Motor neuron (in vitro differentiated cells): ENCODE measurements at regions not wholly inside any gene's neighbourhood (a gene's known extent, or its start where the extent isn't known, plus 50 kb on each side); places are given as distances from the start of the nearest gene placed in this dataset.
A peak's percentile ranks its signal among the peaks of the same experiment; 100 is the strongest.

ENCODE experiments used
- ATAC-seq, 8 experiments: fragments of 200-7000 bp; cut with Tn5 transposase; replicated peaks in 6 of 8; 2 replicates each; pipeline ENCODE4 v1.8.0; 2021; ENCODE audit warnings: mild to moderate bottlenecking in 8 of 8, moderate library complexity in 8 of 8
- H3K27ac ChIP-seq, 2 donors: fragments of 250-450 bp; sonication (Bioruptor Pico); 2 replicates each; pipeline ENCODE4 v1.9.0; 2021; ENCODE audit warnings: antibody characterized with exemption in 2 of 2, mild to moderate bottlenecking in 2 of 2, moderate library complexity in 1 of 2
- H3K4me1 ChIP-seq, 2 donors: fragments of 250-450 bp; sonication (Bioruptor Pico); replicated peaks in 1 of 2; 2 replicates each; pipeline ENCODE4 v1.6.1; 2021; ENCODE audit warnings: antibody characterized with exemption in 2 of 2, mild to moderate bottlenecking in 2 of 2, moderate library complexity in 1 of 2
- H3K4me3 ChIP-seq, 5 donors: fragments of 250-450 bp; sonication (Bioruptor Pico); 2 replicates each; pipeline ENCODE4 v1.9.0; 2021; ENCODE audit warnings: antibody characterized with exemption in 5 of 5, mild to moderate bottlenecking in 5 of 5, moderate library complexity in 4 of 5
- WGBS, 10 experiments: fragments of 450-650 bp; shearing (Covaris generic); methylation state at CpG; one replicate each; pipeline ENCODE4 v1.0.0; 2022; 5-methylcytosine and 5-hydroxymethylcytosine counted together
- in situ Hi-C, 9 experiments: fragments of 400-800 bp; cut with MboI; loops; one replicate each; pipeline ENCODE4 v1.15.0; 2021; ENCODE audit warnings: low sequenced_read_pairs in 9 of 9, low pct_unique_long_range_greater_than_20kb in 2 of 9; ENCODE audit not compliant: unreplicated experiment in 9 of 9

DNA sequence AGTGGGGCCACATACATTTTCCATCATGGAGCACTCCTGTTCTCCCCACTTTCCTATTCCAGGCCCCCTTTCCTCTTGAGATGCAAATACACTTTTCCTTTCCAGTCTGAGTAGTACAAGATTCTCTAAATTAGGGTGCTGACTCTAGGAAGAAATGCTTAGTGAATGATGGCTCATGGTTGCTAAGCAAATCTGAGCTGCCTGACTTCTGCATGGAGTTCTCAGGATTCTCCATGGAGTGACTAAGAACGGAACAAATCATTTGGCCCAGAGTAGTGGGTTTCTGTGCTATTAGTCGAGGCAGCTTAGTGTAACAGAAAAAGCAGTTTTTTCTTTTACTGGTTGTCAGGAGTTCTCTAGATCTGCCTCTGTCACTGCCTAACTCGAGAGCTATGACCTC is 65.4 kb upstream of the NTM start:
- Histone ChIP-seq H3K4me1 (peaks cover 20 to 26% of the 10 kb centered on the region in 2 donors), H3K4me3 (no peak overlapping the region), H3K27ac (no peak overlapping the region)
- in situ Hi-C loops: no loop called here
- WGBS, 10 experiments: 0 to 100% (median 74%) methylated on average over 1 to 3 of the region's 3 CpGs; no CpG with 5 or more reads in 1 of the 10 experiments
- ATAC-seq: peak in 2 of 8 experiments; percentile 38 to 59

DNA sequence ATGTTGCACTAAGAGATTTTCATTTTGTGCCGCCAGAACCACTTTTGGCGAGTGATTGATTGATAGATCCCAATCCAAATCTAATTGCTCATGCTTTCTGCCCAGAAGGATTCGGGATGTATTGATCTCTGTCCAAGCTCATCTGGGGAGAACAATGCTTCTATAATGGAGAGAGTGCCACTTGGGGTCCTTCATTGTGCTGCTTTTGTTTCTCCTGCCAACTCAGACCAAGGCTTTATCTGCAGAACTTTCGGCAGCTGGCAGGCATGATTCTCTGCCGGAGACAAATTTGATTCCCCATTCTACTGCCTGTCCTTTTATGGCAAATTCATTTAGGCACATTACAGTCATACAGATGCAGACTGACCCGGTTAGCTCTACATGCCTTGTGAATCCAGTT is 62.9 kb upstream of the NTM start:
- in situ Hi-C loops: no loop called here
- Histone ChIP-seq H3K4me1 (peaks cover 22 to 32% of the 10 kb centered on the region in 2 donors), H3K4me3 (no peak overlapping the region), H3K27ac (no peak overlapping the region)
- no peak for ATAC-seq
- WGBS, 10 experiments: 12 to 80% (median 33%) methylated on average over 1 to 6 of the region's 6 CpGs; no CpG with 5 or more reads in 1 of the 10 experiments

DNA sequence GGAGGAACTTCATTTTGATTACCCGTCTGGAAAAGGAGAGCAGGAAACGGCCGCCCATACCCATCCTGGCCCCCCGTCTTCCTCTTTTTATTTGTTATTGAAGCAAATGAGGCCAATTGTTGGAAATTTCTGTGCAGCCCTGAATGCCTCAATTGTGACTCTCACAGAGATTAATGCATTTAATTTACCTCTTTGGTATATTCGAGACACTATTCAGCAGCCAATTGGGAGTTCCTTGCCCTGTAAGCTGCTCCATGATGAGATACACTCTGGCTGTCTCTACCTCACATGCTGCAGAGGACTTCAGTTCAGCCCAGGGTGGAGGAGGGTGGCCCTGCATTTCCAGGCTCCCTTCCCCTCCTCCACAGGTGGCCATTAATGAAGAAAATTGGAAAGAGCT is 60.6 kb upstream of the NTM start:
- peak in 4 of 8 experiments; percentile 9 to 50 (median 18) for ATAC-seq
- Histone ChIP-seq H3K4me1 (peaks cover 23 to 33% of the 10 kb centered on the region in 2 donors), H3K27ac (no peak overlapping the region), H3K4me3 (no peak overlapping the region)
- in situ Hi-C loops: no loop called here
- 0 to 59% (median 32%) methylated on average over 1 to 5 of the region's 5 CpGs for whole genome bisulfite sequencing, 10 experiments

DNA sequence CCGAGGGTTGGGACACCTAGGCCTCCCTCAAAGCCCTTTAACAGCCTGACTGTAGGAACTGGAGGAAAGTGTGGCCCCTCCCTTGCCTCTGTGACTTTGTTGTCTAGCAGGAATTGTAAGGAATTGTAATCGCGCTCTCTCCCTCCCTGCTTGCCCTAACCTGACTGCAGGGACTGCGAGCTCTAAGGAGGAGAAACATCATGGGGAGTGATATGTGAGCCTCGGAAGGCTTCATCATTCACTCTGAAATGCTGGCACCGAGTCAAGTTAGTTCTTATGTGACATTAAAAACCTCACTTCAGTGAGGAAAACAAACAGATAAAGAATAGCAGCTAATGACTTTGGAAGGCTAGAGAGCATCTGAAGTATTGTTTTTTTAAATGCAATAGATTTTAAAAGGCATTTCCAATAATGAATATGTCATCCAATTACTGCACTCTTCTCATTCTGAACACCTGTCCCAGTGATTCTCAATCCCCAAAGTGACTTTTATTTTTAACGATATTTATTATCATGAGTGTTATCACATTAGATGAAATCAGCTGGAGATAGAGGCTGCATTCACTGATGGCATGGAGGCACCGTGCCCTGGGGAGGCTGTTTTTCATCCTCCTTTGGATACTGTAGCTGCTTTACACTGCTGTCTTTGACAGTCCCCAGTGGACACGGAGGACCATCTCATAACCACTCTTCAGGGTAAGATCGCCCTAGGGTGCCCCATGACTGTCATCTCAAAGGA is 58.5 kb upstream of the NTM start:
- H3K4me1 ChIP-seq: peaks cover 23 to 33% of the 10 kb centered on the region in 2 donors
- H3K27ac ChIP-seq: no peak overlapping the region
- no peak overlapping the region for H3K4me3 ChIP-seq
- in situ Hi-C loops: no loop called here
- ATAC-seq: peak in 5 of 8 experiments; percentile 91 to 94 (median 93)
- 0 to 63% (median 54%) methylated on average over 1 to 10 of the region's 10 CpGs for WGBS, 10 experiments
